ENCODE measurements at regions not wholly inside any gene's neighbourhood (a gene's known extent, or its start where the extent isn't known, plus 50 kb on each side); places are given as distances from the start of the nearest gene placed in this dataset.
A peak's percentile ranks its signal among the peaks of the same experiment; 100 is the strongest.

DNA sequence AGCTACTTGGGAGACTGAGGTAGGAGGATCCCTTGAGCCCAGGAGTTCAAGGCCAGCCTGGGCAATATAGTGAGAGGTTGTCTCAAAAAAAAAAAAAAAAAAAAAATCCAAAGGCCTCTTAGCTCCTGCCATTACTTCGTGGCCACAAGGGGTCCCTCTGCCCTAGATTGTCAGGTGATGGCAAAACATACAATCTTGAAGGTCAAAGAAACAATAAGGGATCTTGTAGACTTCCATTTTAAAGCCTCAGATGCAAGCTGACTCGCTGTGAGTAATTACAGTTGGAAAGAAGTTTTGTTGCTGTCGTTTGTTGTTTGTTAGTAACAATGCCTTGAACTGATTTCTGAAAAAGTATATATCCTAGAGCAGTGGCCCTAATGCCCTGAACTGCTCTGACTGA, 55.9 kb upstream of the PLCL2 start:
- 11% methylated on average over 3 of the region's 3 CpGs for WGBS (ENCODE audit: insufficient coverage, insufficient replicate concordance, low lambda C conversion rate, missing lambda C conversion rate)
- POLR2A ChIA-PET = interaction anchor here (0.6 to 1.1 kb wide), 3 partner anchors 10 to 361 kb away, joined by 3 to 4 read pairs (median 3); no protein-coding TSS in a partner anchor
- SMC1A ChIA-PET (ENCODE audit: uncharacterized antibody, unreplicated experiment) = interaction anchor here (0.6 to 4.1 kb wide), 35 partner anchors 9 to 585 kb away, joined by 3 to 32 read pairs (median 5); no protein-coding TSS in a partner anchor
- BruUV-seq (replicated peaks) = no TSS peak
- DNase-seq (ENCODE audit: low read depth, low spot score) (no peak), FAIRE-seq (peak; percentile 44), ATAC-seq (peak; percentile 90)
- no peaks in the 10 kb centered on the region for H3K9me3 ChIP-seq (replicated peaks; ENCODE audit: control insufficient read depth, insufficient read depth, low read length)
- intact Hi-C loops (cut with micrococcal nuclease; ENCODE audit: unreplicated experiment) (loop anchor here (1.0 to 10.0 kb wide), 5 partner anchors 56 to 534 kb away; partner anchors contain the start of gene PLCL2), in situ Hi-C loops (cut with MboI) (loop anchor here (5.0 kb wide), 1 partner anchor 398 kb away; no protein-coding TSS in a partner anchor)
- no peak overlapping the region for H3K9ac ChIP-seq (ENCODE audit: control insufficient read depth, insufficient read depth, low read length)
- H3K4me2 ChIP-seq (ENCODE audit: control insufficient read depth, insufficient read depth) = no peak overlapping the region
- H3K27me3 ChIP-seq (replicated peaks in 1 of 2; ENCODE audit: control insufficient read depth in 2 of 2, insufficient read depth in 2 of 2, low read length in 1 of 2) = no peaks in the 10 kb centered on the region
- RAD21 ChIA-PET (ENCODE audit: unreplicated experiment) = interaction anchor here (0.6 to 3.5 kb wide), 30 partner anchors 9 to 585 kb away, joined by 3 to 34 read pairs (median 4); partner anchors contain the start of gene PLCL2
- H3K4me3 ChIP-seq = no peak overlapping the region
- no peak overlapping the region for H3K27ac ChIP-seq (ENCODE audit: control insufficient read depth, insufficient read depth)
- peaks cover 8% of the 10 kb centered on the region for H3K4me1 ChIP-seq (ENCODE audit: control insufficient read depth, insufficient read depth, low read length)
- H3K36me3 ChIP-seq (ENCODE audit: control insufficient read depth in 2 of 2, insufficient read depth in 2 of 2, low read length in 1 of 2) = no peaks in the 10 kb centered on the region
- no peaks in the 10 kb centered on the region for H3K79me2 ChIP-seq (ENCODE audit: control insufficient read depth, insufficient read depth, low read length)
- H4K20me1 ChIP-seq (ENCODE audit: control insufficient read depth, insufficient read depth) = no peaks in the 10 kb centered on the region
- CTCF ChIA-PET = interaction anchor here (0.6 to 3.4 kb wide), 39 partner anchors 9 to 680 kb away, joined by 3 to 39 read pairs (median 4); no protein-coding TSS in a partner anchor
- peak overlapping the region; percentile 55 for H2AFZ ChIP-seq (ENCODE audit: control insufficient read depth, low read depth, low read length)
- TF ChIP-seq, protein P1, sequence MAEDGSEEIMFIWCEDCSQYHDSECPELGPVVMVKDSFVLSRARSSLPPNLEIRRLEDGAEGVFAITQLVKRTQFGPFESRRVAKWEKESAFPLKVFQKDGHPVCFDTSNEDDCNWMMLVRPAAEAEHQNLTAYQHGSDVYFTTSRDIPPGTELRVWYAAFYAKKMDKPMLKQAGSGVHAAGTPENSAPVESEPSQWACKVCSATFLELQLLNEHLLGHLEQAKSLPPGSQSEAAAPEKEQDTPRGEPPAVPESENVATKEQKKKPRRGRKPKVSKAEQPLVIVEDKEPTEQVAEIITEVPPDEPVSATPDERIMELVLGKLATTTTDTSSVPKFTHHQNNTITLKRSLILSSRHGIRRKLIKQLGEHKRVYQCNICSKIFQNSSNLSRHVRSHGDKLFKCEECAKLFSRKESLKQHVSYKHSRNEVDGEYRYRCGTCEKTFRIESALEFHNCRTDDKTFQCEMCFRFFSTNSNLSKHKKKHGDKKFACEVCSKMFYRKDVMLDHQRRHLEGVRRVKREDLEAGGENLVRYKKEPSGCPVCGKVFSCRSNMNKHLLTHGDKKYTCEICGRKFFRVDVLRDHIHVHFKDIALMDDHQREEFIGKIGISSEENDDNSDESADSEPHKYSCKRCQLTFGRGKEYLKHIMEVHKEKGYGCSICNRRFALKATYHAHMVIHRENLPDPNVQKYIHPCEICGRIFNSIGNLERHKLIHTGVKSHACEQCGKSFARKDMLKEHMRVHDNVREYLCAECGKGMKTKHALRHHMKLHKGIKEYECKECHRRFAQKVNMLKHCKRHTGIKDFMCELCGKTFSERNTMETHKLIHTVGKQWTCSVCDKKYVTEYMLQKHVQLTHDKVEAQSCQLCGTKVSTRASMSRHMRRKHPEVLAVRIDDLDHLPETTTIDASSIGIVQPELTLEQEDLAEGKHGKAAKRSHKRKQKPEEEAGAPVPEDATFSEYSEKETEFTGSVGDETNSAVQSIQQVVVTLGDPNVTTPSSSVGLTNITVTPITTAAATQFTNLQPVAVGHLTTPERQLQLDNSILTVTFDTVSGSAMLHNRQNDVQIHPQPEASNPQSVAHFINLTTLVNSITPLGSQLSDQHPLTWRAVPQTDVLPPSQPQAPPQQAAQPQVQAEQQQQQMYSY (CRISPR knock-in tag; IDR thresholded peaks at IDR 0.05) = no peak
- TF ChIP-seq SP1 (IDR thresholded peaks at IDR 0.05; ENCODE audit: low read depth, low read length) (no peak), POLR2A (IDR thresholded peaks at IDR 0.05; ENCODE audit: low read depth, low read length) (no peak), SUZ12 (IDR thresholded peaks at IDR 0.05; ENCODE audit: unreplicated experiment) (no peak), ESRRA (IDR thresholded peaks at IDR 0.05; ENCODE audit: low read length) (no peak), ZNF217 (IDR thresholded peaks at IDR 0.05) (no peak), MEF2A (IDR thresholded peaks at IDR 0.05; ENCODE audit: insufficient read depth, low read depth, low read length) (0 out of 2 replicates have a peak, but pooled peaks have one; percentile 14), GABPA (IDR thresholded peaks at IDR 0.05; ENCODE audit: low read depth) (no peak), KAT2A (conservative IDR thresholded peaks at IDR 0.05; ENCODE audit: control insufficient read depth, low read depth, low read length) (no peak), CHD2 (IDR thresholded peaks at IDR 0.05; ENCODE audit: borderline replicate concordance, low read depth, low read length) (no peak), FOS (IDR thresholded peaks at IDR 0.05; ENCODE audit: borderline replicate concordance, extremely low read depth, insufficient read length) (no peak), ZBED1 (IDR thresholded peaks at IDR 0.05; ENCODE audit: borderline replicate concordance) (no peak)
- TF ChIP-seq, protein P2, sequence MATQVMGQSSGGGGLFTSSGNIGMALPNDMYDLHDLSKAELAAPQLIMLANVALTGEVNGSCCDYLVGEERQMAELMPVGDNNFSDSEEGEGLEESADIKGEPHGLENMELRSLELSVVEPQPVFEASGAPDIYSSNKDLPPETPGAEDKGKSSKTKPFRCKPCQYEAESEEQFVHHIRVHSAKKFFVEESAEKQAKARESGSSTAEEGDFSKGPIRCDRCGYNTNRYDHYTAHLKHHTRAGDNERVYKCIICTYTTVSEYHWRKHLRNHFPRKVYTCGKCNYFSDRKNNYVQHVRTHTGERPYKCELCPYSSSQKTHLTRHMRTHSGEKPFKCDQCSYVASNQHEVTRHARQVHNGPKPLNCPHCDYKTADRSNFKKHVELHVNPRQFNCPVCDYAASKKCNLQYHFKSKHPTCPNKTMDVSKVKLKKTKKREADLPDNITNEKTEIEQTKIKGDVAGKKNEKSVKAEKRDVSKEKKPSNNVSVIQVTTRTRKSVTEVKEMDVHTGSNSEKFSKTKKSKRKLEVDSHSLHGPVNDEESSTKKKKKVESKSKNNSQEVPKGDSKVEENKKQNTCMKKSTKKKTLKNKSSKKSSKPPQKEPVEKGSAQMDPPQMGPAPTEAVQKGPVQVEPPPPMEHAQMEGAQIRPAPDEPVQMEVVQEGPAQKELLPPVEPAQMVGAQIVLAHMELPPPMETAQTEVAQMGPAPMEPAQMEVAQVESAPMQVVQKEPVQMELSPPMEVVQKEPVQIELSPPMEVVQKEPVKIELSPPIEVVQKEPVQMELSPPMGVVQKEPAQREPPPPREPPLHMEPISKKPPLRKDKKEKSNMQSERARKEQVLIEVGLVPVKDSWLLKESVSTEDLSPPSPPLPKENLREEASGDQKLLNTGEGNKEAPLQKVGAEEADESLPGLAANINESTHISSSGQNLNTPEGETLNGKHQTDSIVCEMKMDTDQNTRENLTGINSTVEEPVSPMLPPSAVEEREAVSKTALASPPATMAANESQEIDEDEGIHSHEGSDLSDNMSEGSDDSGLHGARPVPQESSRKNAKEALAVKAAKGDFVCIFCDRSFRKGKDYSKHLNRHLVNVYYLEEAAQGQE (IDR thresholded peaks at IDR 0.05; ENCODE audit: low read depth, low read length) = no peak
- TF ChIP-seq, protein P3, sequence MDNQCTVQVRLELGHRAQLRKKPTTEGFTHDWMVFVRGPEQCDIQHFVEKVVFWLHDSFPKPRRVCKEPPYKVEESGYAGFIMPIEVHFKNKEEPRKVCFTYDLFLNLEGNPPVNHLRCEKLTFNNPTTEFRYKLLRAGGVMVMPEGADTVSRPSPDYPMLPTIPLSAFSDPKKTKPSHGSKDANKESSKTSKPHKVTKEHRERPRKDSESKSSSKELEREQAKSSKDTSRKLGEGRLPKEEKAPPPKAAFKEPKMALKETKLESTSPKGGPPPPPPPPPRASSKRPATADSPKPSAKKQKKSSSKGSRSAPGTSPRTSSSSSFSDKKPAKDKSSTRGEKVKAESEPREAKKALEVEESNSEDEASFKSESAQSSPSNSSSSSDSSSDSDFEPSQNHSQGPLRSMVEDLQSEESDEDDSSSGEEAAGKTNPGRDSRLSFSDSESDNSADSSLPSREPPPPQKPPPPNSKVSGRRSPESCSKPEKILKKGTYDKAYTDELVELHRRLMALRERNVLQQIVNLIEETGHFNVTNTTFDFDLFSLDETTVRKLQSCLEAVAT (IDR thresholded peaks at IDR 0.05) = no peak
- TF ChIP-seq, protein P4, sequence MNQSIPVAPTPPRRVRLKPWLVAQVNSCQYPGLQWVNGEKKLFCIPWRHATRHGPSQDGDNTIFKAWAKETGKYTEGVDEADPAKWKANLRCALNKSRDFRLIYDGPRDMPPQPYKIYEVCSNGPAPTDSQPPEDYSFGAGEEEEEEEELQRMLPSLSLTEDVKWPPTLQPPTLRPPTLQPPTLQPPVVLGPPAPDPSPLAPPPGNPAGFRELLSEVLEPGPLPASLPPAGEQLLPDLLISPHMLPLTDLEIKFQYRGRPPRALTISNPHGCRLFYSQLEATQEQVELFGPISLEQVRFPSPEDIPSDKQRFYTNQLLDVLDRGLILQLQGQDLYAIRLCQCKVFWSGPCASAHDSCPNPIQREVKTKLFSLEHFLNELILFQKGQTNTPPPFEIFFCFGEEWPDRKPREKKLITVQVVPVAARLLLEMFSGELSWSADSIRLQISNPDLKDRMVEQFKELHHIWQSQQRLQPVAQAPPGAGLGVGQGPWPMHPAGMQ (IDR thresholded peaks at IDR 0.05; ENCODE audit: borderline replicate concordance) = no peak
